ENCODE measurements at regions not wholly inside any gene's neighbourhood (a gene's known extent, or its start where the extent isn't known, plus 50 kb on each side); places are given as distances from the start of the nearest gene placed in this dataset.
"Not testable (repeated sequence)": the region's sequence is repeated elsewhere in the genome, so short reads cannot be mapped to it uniquely, and the experiment has no call there.

DNA sequence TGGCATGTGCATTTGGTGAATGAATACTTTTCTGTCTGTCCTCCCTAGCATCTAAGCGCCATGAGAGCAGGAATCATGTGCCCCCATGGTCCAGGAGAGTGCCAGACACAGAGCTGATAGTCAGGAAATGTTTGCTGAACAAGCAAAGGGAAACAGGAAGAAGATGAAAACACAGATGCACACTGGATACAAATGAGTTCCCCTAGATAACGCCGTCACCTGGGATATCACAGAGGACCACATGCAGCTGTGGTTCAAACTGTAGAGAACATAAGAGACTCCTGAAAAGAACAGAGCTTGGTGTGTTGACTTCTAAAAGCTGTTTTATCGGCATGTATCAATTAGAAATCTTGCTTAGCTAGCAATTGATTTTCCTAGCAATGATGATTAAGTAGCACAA, 293.7 kb downstream of the BTBD3 start:
- no peak for DNase-seq

DNA sequence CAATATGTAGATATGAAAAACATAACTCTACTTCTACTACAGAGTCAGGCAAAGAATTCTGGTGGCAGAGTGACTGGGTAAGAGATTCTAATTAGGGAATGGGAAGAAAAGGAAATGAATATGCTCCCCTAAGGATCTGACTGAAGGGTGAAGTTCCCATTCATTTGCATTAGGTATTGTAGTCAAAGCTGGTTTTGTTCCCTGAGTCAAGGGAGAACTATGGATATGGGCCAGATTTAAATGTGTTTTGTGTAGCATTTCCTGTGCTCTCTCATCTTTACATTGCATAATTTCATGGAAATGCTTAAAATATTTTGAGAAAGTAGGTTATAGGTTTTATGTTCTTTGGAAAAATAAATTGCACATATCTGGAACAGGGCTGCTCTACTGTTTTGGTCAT, 299.7 kb downstream of the BTBD3 start:
- DNase-seq: no peak

DNA sequence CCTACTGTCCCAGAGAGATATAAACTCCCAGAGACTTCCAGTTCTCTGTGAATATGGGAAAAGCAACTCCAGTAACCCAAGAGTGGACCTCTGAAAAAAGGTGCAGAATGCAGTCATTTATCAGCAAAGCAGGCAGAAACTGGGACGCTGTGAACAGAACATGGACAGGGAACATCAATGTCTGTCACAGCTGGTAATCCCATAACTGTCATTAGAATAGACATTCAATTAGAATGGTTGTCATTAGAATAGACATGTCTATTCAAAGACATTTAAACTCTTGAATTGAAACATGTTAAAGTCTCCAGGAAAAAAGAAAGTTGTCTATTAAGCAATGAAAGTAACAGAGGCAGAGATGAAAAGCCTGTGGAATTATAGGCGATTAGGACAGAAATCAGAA, 302.1 kb downstream of the BTBD3 start:
- no peak for DNase-seq

DNA sequence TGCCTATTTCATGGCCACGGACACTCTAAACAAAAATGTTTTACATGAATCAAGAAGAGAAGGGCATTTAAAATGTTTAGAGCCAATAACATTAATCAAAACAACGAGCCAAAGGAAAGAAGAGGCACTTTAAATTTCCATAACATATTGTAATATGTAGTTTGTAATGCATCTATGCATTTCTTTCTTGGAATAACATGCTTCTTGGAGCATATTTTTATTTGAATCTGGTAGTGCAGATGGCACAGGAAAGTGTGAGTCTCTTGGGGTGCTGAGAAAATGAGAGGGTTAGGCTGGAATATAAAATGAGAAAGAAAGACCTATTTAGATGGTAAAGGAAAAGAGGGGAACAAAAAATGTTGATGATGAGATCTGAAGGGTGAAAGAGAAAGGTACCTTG, 305.4 kb downstream of the BTBD3 start:
- DNase-seq: no peak

DNA sequence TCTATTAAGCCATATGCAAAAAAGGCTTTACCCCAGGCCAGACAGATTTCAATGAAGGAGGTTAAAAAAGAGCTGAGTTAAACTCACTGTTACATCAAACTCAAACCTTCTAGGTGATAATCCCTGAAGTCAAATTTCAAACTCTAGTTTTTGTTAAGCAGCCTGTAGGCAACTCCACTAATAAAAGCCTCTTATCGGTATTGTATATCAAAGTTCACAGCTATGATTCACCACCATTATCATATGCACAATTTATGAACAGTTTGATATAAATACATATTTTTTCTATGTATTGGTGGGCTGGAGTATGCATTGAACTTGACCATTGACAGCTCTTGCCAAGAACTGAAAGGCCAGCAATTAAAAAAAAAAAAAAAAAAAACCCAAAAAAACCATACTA, 308.2 kb downstream of the BTBD3 start:
- DNase-seq: no peak

DNA sequence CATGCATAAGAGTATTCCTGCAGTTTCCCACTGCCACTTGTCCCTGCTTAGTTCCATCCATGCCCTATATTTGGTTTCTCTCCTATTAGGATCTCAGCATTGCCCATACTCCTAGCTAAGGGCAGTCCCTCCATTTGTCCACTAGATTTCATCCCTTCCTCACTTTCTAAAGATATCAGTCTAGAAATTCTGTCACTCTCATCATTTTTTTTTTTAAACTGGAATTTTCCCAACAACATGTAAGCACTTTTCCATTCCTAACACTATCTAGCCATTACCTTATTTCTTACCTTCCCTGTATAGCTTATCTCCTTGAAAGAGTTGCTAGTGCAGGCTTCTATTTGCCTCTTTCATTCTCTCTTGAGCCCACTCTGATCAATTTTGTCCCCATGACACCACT, 312.2 kb downstream of the BTBD3 start:
- DNase-seq: no peak

DNA sequence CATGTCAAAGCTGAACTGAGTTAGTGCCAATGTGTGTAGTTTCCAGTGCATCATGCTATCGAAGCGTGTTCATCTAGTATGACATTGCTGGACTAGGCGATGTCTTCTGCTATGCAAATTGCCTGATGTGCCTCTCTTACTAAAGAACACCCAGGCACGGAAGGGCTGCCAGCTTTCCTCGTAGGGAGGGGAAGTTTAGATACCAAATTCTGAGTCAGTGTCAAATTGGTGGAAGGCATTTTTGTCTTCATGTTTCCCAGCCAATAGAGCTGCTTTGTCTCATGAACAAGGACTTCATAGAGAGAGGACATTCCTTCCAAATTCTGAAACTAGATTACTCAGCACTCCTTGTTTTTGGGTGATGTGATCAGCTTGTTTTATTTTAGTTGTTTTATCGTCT, 320.1 kb downstream of the BTBD3 start:
- DNase-seq: no peak

DNA sequence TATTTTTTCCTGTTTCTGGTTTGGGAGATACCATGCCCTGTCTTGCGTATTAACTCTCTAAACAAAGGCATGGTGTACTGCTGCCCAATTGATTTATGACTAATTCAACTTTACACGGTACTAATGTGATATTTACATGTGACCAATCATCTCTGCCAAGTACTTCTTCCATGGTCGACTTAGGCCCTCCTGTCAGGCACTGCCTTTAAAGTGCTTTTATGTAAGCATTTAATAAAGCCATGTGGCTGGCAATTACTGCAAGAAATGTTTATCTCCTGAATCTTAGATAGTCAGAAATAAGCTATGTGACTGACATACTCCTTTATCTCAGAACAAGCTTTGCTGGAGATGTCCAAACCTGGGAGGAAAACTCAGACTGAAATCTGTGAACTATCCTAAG, 323.4 kb downstream of the BTBD3 start:
- DNase-seq: no peak

DNA sequence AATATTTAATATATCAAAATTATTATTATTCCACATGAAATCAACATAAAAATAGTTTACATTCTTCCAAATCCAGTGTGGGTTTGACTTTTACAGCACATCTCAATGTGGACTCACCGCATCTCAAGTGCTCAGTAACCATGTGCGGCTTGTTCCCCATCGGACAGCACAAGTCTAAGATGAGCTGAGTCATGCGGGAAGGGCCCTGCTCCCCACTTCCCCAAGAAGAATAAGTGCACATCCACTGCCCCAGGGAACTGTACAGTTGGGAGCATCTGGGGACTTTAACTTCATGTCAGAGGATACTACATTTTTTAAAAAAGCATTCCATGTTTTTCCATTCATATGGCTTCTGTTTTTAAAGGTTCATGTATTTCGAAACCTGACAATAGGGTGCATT, 325.6 kb downstream of the BTBD3 start:
- DNase-seq: no peak

DNA sequence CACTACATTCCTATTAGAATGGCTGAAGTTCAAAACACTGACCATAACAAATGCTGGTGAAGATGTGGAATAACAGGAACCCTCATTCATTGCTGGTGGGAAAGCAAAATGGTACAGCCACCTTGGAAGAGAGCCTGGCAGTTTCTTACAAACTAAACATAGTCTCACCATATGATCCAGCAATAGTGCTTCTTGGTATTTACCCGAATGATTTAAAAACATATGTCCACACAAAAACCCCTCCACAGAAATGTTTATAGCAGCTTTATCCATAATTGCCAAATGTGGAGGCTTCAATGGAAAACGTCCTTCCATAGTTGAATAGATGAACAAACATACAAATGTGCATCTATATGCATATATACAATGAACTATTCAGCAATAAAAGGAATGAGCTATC, 330.8 kb downstream of the BTBD3 start:
- no peak for DNase-seq

DNA sequence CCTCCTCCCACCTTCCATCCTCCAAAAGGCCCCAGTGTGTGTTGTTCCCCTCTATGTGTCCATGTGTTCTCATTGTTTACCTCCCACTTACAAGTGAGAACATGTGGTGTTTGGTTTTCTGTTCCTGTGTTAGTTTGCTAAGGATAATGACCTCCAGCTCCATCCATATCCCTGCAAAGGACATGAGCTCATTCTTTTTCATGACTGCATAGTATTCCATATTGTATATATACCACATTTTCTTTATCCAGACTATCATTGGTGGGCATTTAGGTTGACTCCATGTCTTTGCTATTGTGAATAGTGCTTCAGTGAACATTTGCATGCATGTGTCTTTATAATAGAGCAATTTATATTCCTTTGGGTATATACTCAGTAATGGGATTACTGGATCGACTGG, 333.0 kb downstream of the BTBD3 start:
- not testable (repeated sequence) for DNase-seq

DNA sequence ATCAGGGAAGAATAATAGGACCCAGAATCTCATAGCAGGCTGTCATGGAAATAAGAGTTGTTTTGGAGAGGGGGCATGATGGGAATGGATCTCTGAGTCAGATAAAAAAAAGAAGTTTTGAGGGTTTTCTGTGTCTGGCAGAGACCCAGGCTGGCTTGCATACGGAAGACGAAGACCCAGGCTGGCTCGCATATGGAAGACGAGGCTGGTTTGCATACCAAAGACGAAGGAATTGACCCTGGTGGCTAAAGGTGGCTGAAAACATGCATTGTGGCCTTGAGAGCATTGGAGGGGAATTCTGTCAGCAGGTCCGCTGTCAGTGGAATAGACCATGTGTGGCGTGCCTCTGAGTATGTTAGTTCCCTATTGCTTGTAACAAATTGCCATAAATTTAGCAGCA, 335.1 kb downstream of the BTBD3 start:
- no peak for DNase-seq

DNA sequence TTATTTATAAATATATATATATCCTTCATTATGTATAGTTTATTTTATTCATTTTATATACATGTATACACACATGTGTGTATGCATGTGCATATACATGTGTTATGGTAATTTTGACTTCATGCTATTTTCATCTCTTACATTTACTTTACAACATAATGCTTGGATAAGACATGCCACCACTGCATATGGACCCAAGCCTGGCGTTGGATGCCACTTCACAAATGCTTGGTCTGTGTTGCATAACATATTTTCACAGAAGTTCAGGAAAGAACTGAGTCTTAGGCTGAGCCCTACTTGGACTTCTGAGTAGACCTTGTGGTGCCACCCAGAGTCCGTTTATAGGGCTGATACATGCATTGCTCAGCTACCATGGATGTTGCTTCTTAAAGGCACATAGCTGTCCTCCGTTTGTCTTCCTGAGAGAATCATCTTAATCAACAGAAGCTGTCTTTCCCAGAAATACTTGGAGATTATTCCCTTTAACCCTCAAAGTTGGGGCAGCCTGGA, 337.8 kb downstream of the BTBD3 start:
- no peak for DNase-seq

DNA sequence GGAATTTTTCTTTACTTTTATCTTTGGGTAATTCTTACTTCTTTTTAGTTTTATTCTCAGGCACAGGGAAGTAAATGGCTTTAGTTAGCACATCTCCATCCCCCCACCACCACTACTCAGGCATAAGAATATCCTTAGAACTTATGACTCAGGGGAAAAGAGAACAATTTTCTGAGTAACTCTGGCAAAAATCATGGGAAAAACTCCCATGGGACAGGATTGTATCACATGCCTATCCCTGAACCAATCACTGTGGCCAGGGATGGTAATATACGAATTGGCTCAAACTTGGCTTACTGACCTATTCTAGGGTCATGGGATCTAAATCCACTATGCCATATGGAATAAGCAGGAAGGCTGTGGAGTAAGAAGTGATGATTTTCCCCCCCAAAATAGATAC, 339.1 kb downstream of the BTBD3 start:
- DNase-seq: no peak

DNA sequence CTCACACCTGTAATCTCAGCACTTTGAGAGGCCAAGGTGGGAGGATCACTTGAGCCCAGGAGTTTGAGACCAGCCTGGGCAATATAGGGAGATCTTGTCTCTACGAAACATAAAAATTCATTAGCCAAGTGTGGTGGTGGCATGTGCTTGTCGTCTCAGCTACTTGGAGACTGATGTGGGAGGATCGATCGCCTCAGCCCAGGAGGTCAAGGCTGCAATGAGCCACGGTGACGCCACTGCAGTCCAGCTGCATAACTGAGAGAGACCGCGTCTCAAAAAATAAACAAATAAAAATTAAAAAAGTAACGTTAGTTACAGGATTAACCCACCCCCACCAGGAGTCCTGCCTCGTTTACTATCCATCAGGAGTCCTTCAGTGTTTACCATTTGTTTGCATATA, 345.1 kb downstream of the BTBD3 start:
- DNase-seq: no peak

DNA sequence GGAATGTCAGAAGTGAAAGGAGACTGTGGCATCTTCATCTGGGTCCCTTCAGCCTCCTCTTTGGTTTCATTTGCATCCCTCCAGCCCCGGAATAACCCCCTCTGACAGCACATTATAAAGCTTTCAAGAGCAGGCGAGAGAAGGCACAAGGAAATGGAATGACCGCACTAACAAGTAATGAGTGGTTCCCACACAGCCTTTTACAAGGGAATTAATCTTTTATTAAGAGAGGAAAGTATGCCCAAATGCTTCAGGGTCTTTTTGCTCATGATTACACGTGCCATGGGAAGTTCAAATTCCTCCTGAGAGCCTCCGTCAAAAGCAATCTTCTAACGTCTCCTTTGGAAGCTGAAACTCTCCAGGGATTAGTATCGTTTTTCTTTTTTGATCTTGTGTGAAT, 347.0 kb downstream of the BTBD3 start:
- no peak for DNase-seq

DNA sequence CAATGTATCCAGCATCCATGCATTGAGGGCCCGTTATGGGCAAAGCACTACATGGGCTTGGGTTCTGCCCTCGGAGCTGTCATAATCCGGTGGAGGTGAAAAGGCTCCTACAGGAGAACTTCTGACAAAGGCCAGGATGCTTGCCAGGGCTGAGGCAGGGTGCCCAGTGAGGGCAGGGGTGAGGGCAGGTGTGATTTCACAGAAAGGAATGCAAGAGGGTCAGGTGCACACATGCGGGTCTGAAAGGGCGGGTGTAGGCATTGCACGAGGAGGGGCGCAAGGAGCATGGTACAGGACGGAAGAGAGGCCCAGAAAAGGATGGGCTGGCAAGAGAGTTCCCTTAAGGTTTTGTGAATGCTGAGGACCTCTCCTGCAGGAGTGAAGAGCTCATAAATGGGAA, 348.0 kb downstream of the BTBD3 start:
- DNase-seq: no peak

DNA sequence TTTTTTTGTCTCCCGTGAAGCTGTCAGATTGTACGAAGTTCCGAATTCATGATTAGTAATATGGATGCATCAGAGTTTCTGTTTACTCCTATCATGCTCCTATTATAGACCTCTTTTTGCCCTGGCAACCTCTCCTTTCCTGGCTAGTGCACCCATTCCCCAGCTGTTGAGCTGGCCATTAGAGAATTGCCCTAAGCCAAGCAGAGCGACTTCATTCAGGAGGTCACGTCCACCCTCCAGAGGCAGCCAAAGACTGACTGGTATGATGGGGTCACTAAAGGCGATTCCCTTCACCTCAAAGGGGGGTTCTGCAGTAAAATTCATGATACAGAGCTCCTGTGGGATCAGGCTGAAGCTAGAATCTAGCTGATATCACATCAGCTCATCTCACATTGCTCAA, 351.9 kb downstream of the BTBD3 start:
- no peak for DNase-seq

DNA sequence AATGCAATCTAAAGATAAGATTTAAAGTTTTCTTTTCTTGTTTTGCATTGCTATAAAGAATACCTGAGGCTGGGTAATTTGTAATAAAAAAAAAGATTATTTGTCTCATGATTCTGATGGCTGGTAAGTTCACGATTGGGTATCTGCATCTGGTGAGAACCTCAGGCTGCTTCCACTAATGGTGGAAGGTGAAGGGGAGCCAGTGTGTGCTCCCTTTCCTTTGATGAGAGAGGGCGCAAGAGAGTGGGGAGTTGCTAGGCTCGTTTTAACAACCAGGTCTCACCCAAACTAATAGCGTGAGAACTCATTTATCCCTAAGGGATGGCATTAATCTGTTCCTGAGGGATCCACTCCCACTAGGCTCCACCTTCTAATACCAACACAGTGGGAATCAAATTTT, 353.2 kb downstream of the BTBD3 start:
- no peak for DNase-seq

DNA sequence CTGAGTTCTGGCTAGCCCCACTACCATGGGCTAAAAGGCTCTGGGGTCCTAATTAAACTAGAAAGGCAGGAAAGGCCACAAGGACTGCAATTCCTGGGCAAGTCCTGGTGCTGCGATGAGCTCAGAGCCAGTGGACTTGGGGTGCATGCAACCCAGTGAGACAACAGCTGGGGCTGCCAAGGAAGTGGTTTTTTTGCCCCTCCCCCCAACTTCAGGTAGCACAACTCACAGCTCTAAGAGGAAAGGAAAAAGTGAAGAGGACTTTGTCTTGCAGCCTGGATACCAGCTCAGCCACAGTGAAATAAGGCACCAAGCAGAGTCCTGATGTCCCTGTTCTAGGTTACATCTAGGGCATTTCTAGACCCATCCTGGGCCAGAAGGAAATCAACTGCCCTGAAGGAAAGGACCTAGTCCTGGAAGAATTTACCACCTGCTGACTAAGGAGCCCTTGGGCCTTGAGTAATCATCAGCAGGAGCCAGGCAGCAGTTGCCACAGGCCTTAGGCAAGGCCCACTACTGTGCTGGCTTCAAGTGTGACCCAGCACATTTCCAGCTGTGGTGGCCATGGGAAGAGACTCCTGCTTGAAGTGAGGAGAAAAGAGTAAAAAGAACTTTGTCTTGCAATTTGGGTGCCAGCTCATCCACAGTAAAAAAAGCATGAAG, 358.4 kb downstream of the BTBD3 start:
- no peak for DNase-seq

DNA sequence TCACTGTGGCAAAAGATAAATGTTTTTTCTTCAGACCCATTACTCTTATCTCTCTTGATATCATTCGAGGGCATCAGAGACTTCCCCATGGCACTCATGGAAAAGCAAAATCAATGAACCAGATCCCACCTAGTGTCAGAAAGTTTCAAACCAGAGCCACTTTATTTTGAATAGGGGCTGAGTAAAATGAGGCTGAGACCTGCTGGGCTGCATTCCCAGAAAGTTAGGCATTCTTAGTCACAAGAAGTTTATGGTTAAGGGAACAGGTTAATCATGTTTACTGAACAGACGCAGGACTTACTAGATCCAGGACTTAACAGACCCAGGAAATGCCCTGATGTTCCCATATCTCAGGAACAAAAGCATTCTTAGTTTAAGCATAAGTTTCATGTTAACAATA, 369.9 kb downstream of the BTBD3 start:
- DNase-seq: no peak

DNA sequence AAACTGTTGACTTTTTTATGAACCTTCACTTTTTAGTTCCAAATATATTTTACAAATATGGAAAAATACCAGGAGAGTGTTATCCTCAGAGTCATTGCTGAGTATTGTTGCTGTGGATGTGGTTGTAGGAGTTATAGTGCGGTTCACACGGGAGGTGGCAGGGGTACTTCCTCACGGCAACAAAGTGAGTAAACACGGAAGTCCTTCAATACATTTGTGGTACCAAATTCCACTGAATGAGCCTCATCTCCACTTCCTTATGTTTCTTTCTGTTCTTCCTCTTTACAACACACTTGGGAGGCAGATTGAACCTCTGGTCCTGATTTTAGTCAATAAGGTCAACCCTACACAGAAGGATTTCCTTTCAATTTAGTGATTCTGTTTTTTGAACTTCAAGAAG, 371.8 kb downstream of the BTBD3 start:
- no peak for DNase-seq

DNA sequence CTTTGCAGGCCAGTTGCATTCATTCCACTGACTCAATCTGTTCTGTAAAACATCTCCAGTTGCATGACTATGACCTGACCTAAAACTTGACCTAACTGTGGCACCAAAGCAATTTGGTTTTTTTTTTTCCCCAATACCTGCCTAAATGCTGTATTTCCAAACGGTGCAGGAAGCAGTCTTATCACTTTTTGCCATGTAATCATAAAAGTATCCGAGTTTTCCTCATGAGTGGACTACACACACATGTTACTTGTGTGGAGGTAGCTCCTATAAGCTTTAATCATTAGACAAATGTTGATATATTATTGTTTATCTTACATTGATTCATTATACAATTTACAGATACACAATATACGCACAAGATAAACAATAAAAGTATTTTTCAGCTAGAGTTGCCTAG, 373.7 kb downstream of the BTBD3 start:
- no peak for DNase-seq

DNA sequence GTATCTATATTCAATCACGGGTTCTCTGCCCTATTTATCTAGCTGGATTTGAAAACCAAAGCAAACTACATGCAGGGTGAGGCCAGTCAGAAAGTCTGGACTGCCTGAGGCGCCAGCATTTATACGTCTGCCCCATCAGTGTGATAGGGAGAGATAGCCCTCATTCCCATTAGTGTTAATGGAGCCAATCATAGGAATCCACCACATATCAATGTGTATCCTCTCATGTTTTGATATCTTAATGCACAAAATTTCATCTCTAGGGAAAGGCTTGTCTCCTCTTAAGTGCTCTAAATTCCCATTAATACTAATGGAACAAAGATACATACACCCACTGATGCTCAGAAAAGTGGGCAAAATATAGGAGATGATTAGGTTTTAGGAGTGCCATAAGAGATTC, 376.2 kb downstream of the BTBD3 start:
- no peak for DNase-seq

DNA sequence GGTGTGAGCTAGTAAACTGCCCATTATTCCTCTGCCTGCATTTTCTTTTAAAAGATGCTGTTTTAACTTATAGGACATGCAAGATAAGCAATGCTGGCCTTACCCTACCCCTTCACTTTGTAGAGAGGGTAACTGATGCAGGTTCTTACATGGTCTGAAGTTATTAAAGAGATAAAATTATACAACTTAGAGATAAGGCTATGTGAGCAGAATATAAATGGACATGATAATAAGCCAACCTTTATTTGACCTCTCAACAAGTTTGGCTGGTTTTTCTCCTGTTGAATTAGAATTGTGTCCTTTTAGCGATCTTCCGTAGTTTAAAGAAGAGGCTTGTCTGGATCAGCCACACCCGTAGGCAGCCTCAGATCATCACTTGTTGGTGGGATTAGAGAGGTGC, 377.0 kb downstream of the BTBD3 start:
- no peak for DNase-seq

Data from T-helper 1 cell (primary cell).